Thyroid gland (tissue), 4 donors: ENCODE measurements at regions not wholly inside any gene's neighbourhood (a gene's known extent, or its start where the extent isn't known, plus 50 kb on each side); places are given as distances from the start of the nearest gene placed in this dataset.

ENCODE experiments used
- DNase-seq, 2 donors: peaks; one replicate each; pipeline ENCODE4 v3.0.0-alpha.2; 2019
- H3K27ac ChIP-seq, 3 donors: fragments of 200-600 bp; sonication (generic); 1 replicate in 2 of 3; 2 replicates in 1 of 3; pipeline ENCODE4 v1.5.1; 2016 to 2019; ENCODE audit warnings: mild to moderate bottlenecking in 1 of 3, moderate library complexity in 1 of 3
- H3K27me3 ChIP-seq: fragments of 200-600 bp; sonication (generic); one replicate; pipeline ENCODE4 v1.5.1; 2019
- H3K36me3 ChIP-seq, 2 donors: fragments of 200-600 bp; sonication (generic); one replicate each; pipeline ENCODE4 v1.5.1; 2016 to 2019
- H3K4me1 ChIP-seq, 2 donors: fragments of 200-600 bp; sonication (generic); one replicate each; pipeline ENCODE4 v1.5.1; 2017 to 2019
- H3K4me3 ChIP-seq, 3 donors: fragments of 200-600 bp; sonication (generic); replicated peaks in 1 of 3; 1 replicate in 2 of 3; 2 replicates in 1 of 3; pipeline ENCODE4 v1.5.1; 2016; ENCODE audit warnings: mild to moderate bottlenecking in 1 of 3
- H3K9me3 ChIP-seq: fragments of 200-600 bp; sonication (generic); one replicate; pipeline ENCODE4 v1.5.1; 2017
- POLR2A ChIP-seq, 2 donors: fragments of 450-650 bp; IDR thresholded peaks; one replicate each; pipeline ENCODE4 v1.6.1; 2017; ENCODE audit warnings: antibody characterized with exemption in 2 of 2, mild to moderate bottlenecking in 2 of 2, moderate library complexity in 1 of 2
- WGBS, 2 donors: methylation state at CpG; one replicate each; pipeline ENCODE4 v1.1.5; 2017; 5-methylcytosine and 5-hydroxymethylcytosine counted together
- intact Hi-C: fragments of 100-400 bp; cut with DNase I; formaldehyde crosslinking; loops from one replicate; pipeline ENCODE4 v1.15.1; 2023
- TF ChIP-seq, protein P1 (sequence below), 6 experiments: fragments of 200-600 bp in 3 of 6; fragments of 450-650 bp in 3 of 6; sonication (generic) in 3 of 6; IDR thresholded peaks; one replicate each; pipeline ENCODE4 v1.5.1; 2016 to 2019; ENCODE audit warnings: antibody characterized with exemption in 6 of 6, mild to moderate bottlenecking in 2 of 6, inconsistent platforms in 1 of 6, moderate library complexity in 1 of 6

DNA sequence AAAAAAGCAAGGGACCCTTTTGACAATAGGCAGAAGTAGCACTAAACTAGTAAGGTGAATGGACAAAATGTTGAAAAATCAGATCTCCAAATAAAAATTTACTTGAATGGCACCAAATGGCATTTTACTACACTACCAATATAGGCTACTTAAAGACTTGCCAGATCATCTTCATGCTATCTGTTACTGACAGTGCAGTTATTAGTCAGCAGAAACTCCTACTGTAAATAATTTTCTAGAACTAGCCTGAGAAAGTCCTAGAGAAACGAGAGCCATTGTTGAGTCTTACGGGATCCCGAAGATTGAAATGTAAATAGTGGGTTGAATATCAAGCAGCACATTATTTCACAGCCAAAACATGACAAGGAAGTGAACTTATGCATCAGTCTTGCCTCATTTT, 350.3 kb downstream of the SEC23A start:
- intact Hi-C loops = no loop called here
- no peaks in the 10 kb centered on the region for H3K36me3 ChIP-seq
- no peak for TF ChIP-seq POLR2A (IDR thresholded peaks at IDR 0.05)
- TF ChIP-seq, protein P1, sequence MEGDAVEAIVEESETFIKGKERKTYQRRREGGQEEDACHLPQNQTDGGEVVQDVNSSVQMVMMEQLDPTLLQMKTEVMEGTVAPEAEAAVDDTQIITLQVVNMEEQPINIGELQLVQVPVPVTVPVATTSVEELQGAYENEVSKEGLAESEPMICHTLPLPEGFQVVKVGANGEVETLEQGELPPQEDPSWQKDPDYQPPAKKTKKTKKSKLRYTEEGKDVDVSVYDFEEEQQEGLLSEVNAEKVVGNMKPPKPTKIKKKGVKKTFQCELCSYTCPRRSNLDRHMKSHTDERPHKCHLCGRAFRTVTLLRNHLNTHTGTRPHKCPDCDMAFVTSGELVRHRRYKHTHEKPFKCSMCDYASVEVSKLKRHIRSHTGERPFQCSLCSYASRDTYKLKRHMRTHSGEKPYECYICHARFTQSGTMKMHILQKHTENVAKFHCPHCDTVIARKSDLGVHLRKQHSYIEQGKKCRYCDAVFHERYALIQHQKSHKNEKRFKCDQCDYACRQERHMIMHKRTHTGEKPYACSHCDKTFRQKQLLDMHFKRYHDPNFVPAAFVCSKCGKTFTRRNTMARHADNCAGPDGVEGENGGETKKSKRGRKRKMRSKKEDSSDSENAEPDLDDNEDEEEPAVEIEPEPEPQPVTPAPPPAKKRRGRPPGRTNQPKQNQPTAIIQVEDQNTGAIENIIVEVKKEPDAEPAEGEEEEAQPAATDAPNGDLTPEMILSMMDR (IDR thresholded peaks at IDR 0.05) = no peak
- no peaks in the 10 kb centered on the region for H3K27me3 ChIP-seq
- no peaks in the 10 kb centered on the region for H3K9me3 ChIP-seq
- WGBS, 2 donors = 86 to 89% methylated on average over 3 of the region's 3 CpGs
- no peak overlapping the region for H3K4me3 ChIP-seq
- no peaks in the 10 kb centered on the region for H3K4me1 ChIP-seq
- no peak for DNase-seq
- no peak overlapping the region for H3K27ac ChIP-seq

GRCh38 chr14:38752341-38752740, 350.7 kb downstream of the SEC23A start:
- Histone ChIP-seq H3K27me3 (no peaks in the 10 kb centered on the region), H3K4me1 (no peaks in the 10 kb centered on the region), H3K27ac (no peak overlapping the region), H3K4me3 (no peak overlapping the region), H3K36me3 (no peaks in the 10 kb centered on the region), H3K9me3 (no peaks in the 10 kb centered on the region)
- intact Hi-C loops = no loop called here
- no peak for DNase-seq
- 81 to 93% methylated on average over 2 of the region's 2 CpGs for WGBS, 2 donors
- no peak for TF ChIP-seq POLR2A (IDR thresholded peaks at IDR 0.05)
- TF ChIP-seq, protein P1 (IDR thresholded peaks at IDR 0.05) = no peak

DNA sequence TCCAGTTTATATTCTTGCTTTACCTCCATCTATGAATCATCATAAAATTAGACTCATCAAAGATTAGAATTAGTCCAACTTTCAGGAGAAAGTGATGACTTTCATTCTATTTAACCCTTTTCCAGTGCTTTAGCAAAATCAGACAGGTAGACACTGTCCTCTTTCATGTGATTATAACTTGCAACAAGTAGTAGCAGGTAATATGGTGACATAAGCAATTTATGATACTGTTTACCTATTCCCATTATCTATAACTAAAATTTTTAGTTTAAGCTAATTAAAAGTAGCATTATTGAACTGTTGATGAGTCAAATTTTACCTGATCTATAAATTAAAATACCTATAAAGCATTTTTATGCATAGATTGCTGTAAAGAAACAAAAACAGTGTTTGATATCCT, 351.6 kb downstream of the SEC23A start:
- TF ChIP-seq, protein P1 (IDR thresholded peaks at IDR 0.05) = no peak
- no peak for TF ChIP-seq POLR2A (IDR thresholded peaks at IDR 0.05)
- Histone ChIP-seq H3K27ac (no peak overlapping the region), H3K4me1 (no peaks in the 10 kb centered on the region), H3K36me3 (no peaks in the 10 kb centered on the region), H3K4me3 (no peak overlapping the region), H3K9me3 (no peaks in the 10 kb centered on the region), H3K27me3 (no peaks in the 10 kb centered on the region)
- DNase-seq = no peak
- intact Hi-C loops = no loop called here

DNA sequence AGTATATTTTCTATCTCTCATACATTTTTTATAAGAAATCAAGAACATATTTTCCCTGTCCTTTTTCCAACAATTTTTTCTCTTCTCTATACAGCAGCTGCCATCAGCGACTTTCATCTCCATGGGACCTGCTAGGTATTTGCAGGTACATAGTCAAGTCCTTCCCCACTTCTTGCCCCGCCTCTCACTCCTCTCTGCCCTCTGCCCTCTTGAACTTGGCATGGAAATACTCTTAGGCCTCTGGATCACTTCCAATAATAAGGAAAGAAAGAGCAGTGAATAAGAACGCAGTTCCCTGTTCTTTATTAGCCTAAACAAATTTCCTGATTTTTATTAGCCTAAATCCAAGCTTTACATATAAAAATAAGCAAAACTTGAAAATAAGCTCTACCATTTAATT, 353.1 kb downstream of the SEC23A start:
- WGBS, 2 donors = 81 to 82% methylated on average over 3 of the region's 3 CpGs
- intact Hi-C loops = no loop called here
- DNase-seq = no peak
- H3K4me3 ChIP-seq = no peak overlapping the region
- no peaks in the 10 kb centered on the region for H3K9me3 ChIP-seq
- H3K36me3 ChIP-seq = no peaks in the 10 kb centered on the region
- TF ChIP-seq, protein P1 (IDR thresholded peaks at IDR 0.05) = no peak
- no peak for TF ChIP-seq POLR2A (IDR thresholded peaks at IDR 0.05)
- H3K4me1 ChIP-seq = no peaks in the 10 kb centered on the region
- no peak overlapping the region for H3K27ac ChIP-seq
- H3K27me3 ChIP-seq = no peaks in the 10 kb centered on the region

GRCh38 chr14:38745861-38746260, 357.2 kb downstream of the SEC23A start:
- no peaks in the 10 kb centered on the region for H3K27me3 ChIP-seq
- no peak overlapping the region for H3K27ac ChIP-seq
- intact Hi-C loops = no loop called here
- 65% methylated on average over 1 of the region's 1 CpG for WGBS, 2 donors
- DNase-seq = no peak
- TF ChIP-seq, protein P1 (IDR thresholded peaks at IDR 0.05) = no peak
- no peak for TF ChIP-seq POLR2A (IDR thresholded peaks at IDR 0.05)
- H3K9me3 ChIP-seq = no peaks in the 10 kb centered on the region
- H3K4me3 ChIP-seq = no peak overlapping the region
- no peaks in the 10 kb centered on the region for H3K36me3 ChIP-seq
- H3K4me1 ChIP-seq = no peaks in the 10 kb centered on the region
